ENCODE measurements at regions not wholly inside any gene's neighbourhood (a gene's known extent, or its start where the extent isn't known, plus 50 kb on each side); places are given as distances from the start of the nearest gene placed in this dataset.

- no peaks in the 10 kb centered on the region for H3K36me3 Mint-ChIP-seq
- ATAC-seq: no peak
- H3K27ac Mint-ChIP-seq: no peak overlapping the region
- no peaks in the 10 kb centered on the region for H3K27me3 Mint-ChIP-seq
- H3K4me3 Mint-ChIP-seq: no peak overlapping the region
- peaks cover 9% of the 10 kb centered on the region for H3K4me1 Mint-ChIP-seq
- no peaks in the 10 kb centered on the region for H3K9me3 Mint-ChIP-seq
Observed at GRCh38 chr4:3343358-3343757, 50.5 kb downstream of the RGS12 start.

GRCh38 chr4:3344104-3344503, 51.3 kb downstream of the RGS12 start:
- H3K36me3 Mint-ChIP-seq: no peaks in the 10 kb centered on the region
- H3K4me3 Mint-ChIP-seq: no peak overlapping the region
- no peak overlapping the region for H3K27ac Mint-ChIP-seq
- H3K9me3 Mint-ChIP-seq: no peaks in the 10 kb centered on the region
- no peak for ATAC-seq
- no peaks in the 10 kb centered on the region for H3K27me3 Mint-ChIP-seq
- H3K4me1 Mint-ChIP-seq: peaks cover 11% of the 10 kb centered on the region

GRCh38 chr4:3344596-3344995, 51.8 kb downstream of the RGS12 start:
- Mint-ChIP-seq H3K36me3 (no peaks in the 10 kb centered on the region), H3K4me3 (no peak overlapping the region), H3K9me3 (no peaks in the 10 kb centered on the region), H3K27me3 (no peaks in the 10 kb centered on the region), H3K27ac (no peak overlapping the region), H3K4me1 (peaks cover 15% of the 10 kb centered on the region)
- no peak for ATAC-seq

- no peak for ATAC-seq
- no peak overlapping the region for H3K27ac Mint-ChIP-seq
- H3K36me3 Mint-ChIP-seq: no peaks in the 10 kb centered on the region
- no peaks in the 10 kb centered on the region for H3K27me3 Mint-ChIP-seq
- H3K4me3 Mint-ChIP-seq: no peak overlapping the region
- H3K9me3 Mint-ChIP-seq: no peaks in the 10 kb centered on the region
- peaks cover 15% of the 10 kb centered on the region for H3K4me1 Mint-ChIP-seq
Observed at GRCh38 chr4:3345384-3345783, 52.6 kb downstream of the RGS12 start.

GRCh38 chr4:3346146-3346545, 53.3 kb downstream of the RGS12 start:
- Mint-ChIP-seq H3K27ac (no peak overlapping the region), H3K27me3 (no peaks in the 10 kb centered on the region), H3K9me3 (no peaks in the 10 kb centered on the region), H3K36me3 (no peaks in the 10 kb centered on the region), H3K4me3 (no peak overlapping the region), H3K4me1 (peaks cover 15% of the 10 kb centered on the region)
- ATAC-seq: peak; percentile 83

GRCh38 chr4:3347871-3348270, 55.0 kb downstream of the RGS12 start:
- Mint-ChIP-seq H3K9me3 (no peaks in the 10 kb centered on the region), H3K4me3 (no peak overlapping the region), H3K27ac (no peak overlapping the region), H3K36me3 (peaks cover 12% of the 10 kb centered on the region), H3K4me1 (peaks cover 15% of the 10 kb centered on the region), H3K27me3 (no peaks in the 10 kb centered on the region)
- ATAC-seq: no peak

- ATAC-seq: no peak
- Mint-ChIP-seq H3K36me3 (peaks cover 15% of the 10 kb centered on the region), H3K27me3 (no peaks in the 10 kb centered on the region), H3K4me1 (peaks cover 15% of the 10 kb centered on the region), H3K9me3 (no peaks in the 10 kb centered on the region), H3K4me3 (no peak overlapping the region), H3K27ac (no peak overlapping the region)
Observed at GRCh38 chr4:3348621-3349020, 55.8 kb downstream of the RGS12 start.

GRCh38 chr4:3349116-3349515, 56.3 kb downstream of the RGS12 start:
- Mint-ChIP-seq H3K27ac (no peak overlapping the region), H3K9me3 (no peaks in the 10 kb centered on the region), H3K4me1 (peaks cover 15% of the 10 kb centered on the region), H3K4me3 (no peak overlapping the region), H3K36me3 (peaks cover 15% of the 10 kb centered on the region), H3K27me3 (no peaks in the 10 kb centered on the region)
- no peak for ATAC-seq

GRCh38 chr4:3351997-3352396, 59.2 kb downstream of the RGS12 start:
- peaks cover 15% of the 10 kb centered on the region for H3K36me3 Mint-ChIP-seq
- H3K4me3 Mint-ChIP-seq: no peak overlapping the region
- no peaks in the 10 kb centered on the region for H3K9me3 Mint-ChIP-seq
- peaks cover 20% of the 10 kb centered on the region for H3K4me1 Mint-ChIP-seq
- no peaks in the 10 kb centered on the region for H3K27me3 Mint-ChIP-seq
- peak overlapping the region; percentile 42 for H3K27ac Mint-ChIP-seq
- ATAC-seq: no peak

- no peak for ATAC-seq
- Mint-ChIP-seq H3K27me3 (no peaks in the 10 kb centered on the region), H3K27ac (no peak overlapping the region), H3K4me3 (no peak overlapping the region), H3K4me1 (peaks cover 20% of the 10 kb centered on the region), H3K9me3 (peaks cover 1% of the 10 kb centered on the region), H3K36me3 (peaks cover 15% of the 10 kb centered on the region)
Observed at GRCh38 chr4:3352505-3352904, 59.7 kb downstream of the RGS12 start.

- H3K27ac Mint-ChIP-seq: no peak overlapping the region
- peaks cover 20% of the 10 kb centered on the region for H3K4me1 Mint-ChIP-seq
- H3K36me3 Mint-ChIP-seq: peaks cover 15% of the 10 kb centered on the region
- no peak for ATAC-seq
- H3K27me3 Mint-ChIP-seq: no peaks in the 10 kb centered on the region
- no peak overlapping the region for H3K4me3 Mint-ChIP-seq
- H3K9me3 Mint-ChIP-seq: peaks cover 3% of the 10 kb centered on the region
Observed at GRCh38 chr4:3352941-3353594, 60.2 kb downstream of the RGS12 start.

- Mint-ChIP-seq H3K9me3 (peaks cover 3% of the 10 kb centered on the region), H3K27me3 (no peaks in the 10 kb centered on the region), H3K4me3 (peak overlapping the region; percentile 3), H3K36me3 (peaks cover 15% of the 10 kb centered on the region), H3K4me1 (peaks cover 26% of the 10 kb centered on the region), H3K27ac (peak overlapping the region; percentile 78)
- ATAC-seq: no peak
Observed at GRCh38 chr4:3353752-3354454, 61.1 kb downstream of the RGS12 start.

GRCh38 chr4:3354455-3354811, 61.6 kb downstream of the RGS12 start:
- H3K9me3 Mint-ChIP-seq: peaks cover 3% of the 10 kb centered on the region
- H3K36me3 Mint-ChIP-seq: peaks cover 15% of the 10 kb centered on the region
- H3K4me1 Mint-ChIP-seq: peaks cover 22% of the 10 kb centered on the region
- ATAC-seq: no peak
- peak overlapping the region; percentile 78 for H3K27ac Mint-ChIP-seq
- H3K4me3 Mint-ChIP-seq: peak overlapping the region; percentile 3
- no peaks in the 10 kb centered on the region for H3K27me3 Mint-ChIP-seq

GRCh38 chr4:3355266-3355748, 62.5 kb downstream of the RGS12 start:
- Mint-ChIP-seq H3K27ac (peak overlapping the region; percentile 78), H3K4me3 (peak overlapping the region; percentile 4), H3K36me3 (peaks cover 15% of the 10 kb centered on the region), H3K27me3 (no peaks in the 10 kb centered on the region), H3K9me3 (peaks cover 3% of the 10 kb centered on the region), H3K4me1 (peaks cover 21% of the 10 kb centered on the region)
- peak; percentile 84 for ATAC-seq

GRCh38 chr4:3358656-3359055, 65.8 kb downstream of the RGS12 start:
- Mint-ChIP-seq H3K4me1 (peaks cover 21% of the 10 kb centered on the region), H3K27me3 (peaks cover 9% of the 10 kb centered on the region), H3K36me3 (no peaks in the 10 kb centered on the region), H3K27ac (no peak overlapping the region), H3K4me3 (no peak overlapping the region), H3K9me3 (peaks cover 13% of the 10 kb centered on the region)
- ATAC-seq: no peak

- Mint-ChIP-seq H3K4me3 (no peak overlapping the region), H3K27me3 (peaks cover 9% of the 10 kb centered on the region), H3K9me3 (peaks cover 13% of the 10 kb centered on the region), H3K4me1 (peaks cover 6% of the 10 kb centered on the region), H3K27ac (no peak overlapping the region), H3K36me3 (no peaks in the 10 kb centered on the region)
- ATAC-seq: no peak
Observed at GRCh38 chr4:3360777-3361176, 68.0 kb downstream of the RGS12 start.

All from stimulated activated memory B cell treated with anti-CD40 and anti-IgM and Interleukin-4, amounts not matched to agents 10 μg/mL and 1 μg/mL and 100 μg/mL, for 72 hours (primary cell).